Prostate gland (tissue), 2 donors: ENCODE measurements at regions not wholly inside any gene's neighbourhood (a gene's known extent, or its start where the extent isn't known, plus 50 kb on each side); places are given as distances from the start of the nearest gene placed in this dataset.

Experiments
- CTCF ChIP-seq, 4 experiments: fragments of 200-600 bp in 2 of 4; fragments of 450-650 bp in 2 of 4; sonication (generic) in 2 of 4; IDR thresholded peaks; 1 replicate in 3 of 4; 2 replicates in 1 of 4; pipeline ENCODE4 v1.5.1; 2016 to 2019; ENCODE audit warnings: antibody characterized with exemption in 4 of 4, mild to moderate bottlenecking in 2 of 4, moderate library complexity in 2 of 4
- POLR2A ChIP-seq: fragments of 450-650 bp; IDR thresholded peaks from one replicate; pipeline ENCODE4 v1.6.1; 2016; ENCODE audit warnings: antibody characterized with exemption, mild to moderate bottlenecking
- POLR2AphosphoS5 ChIP-seq: sonication (generic); formaldehyde crosslinking; IDR thresholded peaks from one replicate; pipeline ENCODE4 v1.6.1; 2017; ENCODE audit warnings: antibody characterized with exemption

- TF ChIP-seq POLR2A, result no peak
- no peak for TF ChIP-seq CTCF (IDR thresholded peaks at IDR 0.05)
- TF ChIP-seq POLR2AphosphoS5, result no peak
Measured at GRCh38 chr3:41031401-41031800, 167.9 kb upstream of the CTNNB1 start.
